ENCODE measurements at regions not wholly inside any gene's neighbourhood (a gene's known extent, or its start where the extent isn't known, plus 50 kb on each side); places are given as distances from the start of the nearest gene placed in this dataset.

GRCh38 chr20:47940101-47940813, 155.0 kb upstream of the SULF2 start:
- no peak for TF ChIP-seq ZNF274 (IDR thresholded peaks at IDR 0.05; ENCODE audit: low read depth, low read length)
- no peak for TF ChIP-seq YY1 (IDR thresholded peaks at IDR 0.05; ENCODE audit: insufficient read depth, insufficient read length)
